Nephron progenitor cell (in vitro differentiated cells): ENCODE measurements at regions not wholly inside any gene's neighbourhood (a gene's known extent, or its start where the extent isn't known, plus 50 kb on each side); places are given as distances from the start of the nearest gene placed in this dataset.

Experiments used
- DNase-seq: peaks from one replicate; pipeline ENCODE4 v3.0.0; 2021
- H3K27ac Mint-ChIP-seq: 2 replicates; pipeline ENCODE4 v1.8.0; 2021; ENCODE audit warnings: mild to moderate bottlenecking, moderate library complexity, mixed read lengths
- H3K27me3 Mint-ChIP-seq: 2 replicates; pipeline ENCODE4 v1.8.0; 2021; ENCODE audit warnings: mild to moderate bottlenecking, low read depth, mixed read lengths; ENCODE audit not compliant: poor library complexity
- H3K36me3 Mint-ChIP-seq: 2 replicates; pipeline ENCODE4 v1.8.0; 2021; ENCODE audit warnings: low read depth, mixed read lengths
- H3K4me1 Mint-ChIP-seq: 2 replicates; pipeline ENCODE4 v1.8.0; 2021; ENCODE audit warnings: mixed read lengths
- H3K4me3 Mint-ChIP-seq: 2 replicates; pipeline ENCODE4 v1.8.0; 2021; ENCODE audit warnings: mild to moderate bottlenecking, moderate library complexity, mixed read lengths
- H3K9me3 Mint-ChIP-seq: 2 replicates; pipeline ENCODE4 v1.8.0; 2021; ENCODE audit warnings: mild to moderate bottlenecking, moderate library complexity, mixed read lengths
- TF ChIP-seq, protein P1 (sequence below): fragments of 200-600 bp; sonication (generic); IDR thresholded peaks from 2 replicates; pipeline ENCODE4 v1.5.0; 2021; ENCODE audit warnings: antibody characterized with exemption

DNA sequence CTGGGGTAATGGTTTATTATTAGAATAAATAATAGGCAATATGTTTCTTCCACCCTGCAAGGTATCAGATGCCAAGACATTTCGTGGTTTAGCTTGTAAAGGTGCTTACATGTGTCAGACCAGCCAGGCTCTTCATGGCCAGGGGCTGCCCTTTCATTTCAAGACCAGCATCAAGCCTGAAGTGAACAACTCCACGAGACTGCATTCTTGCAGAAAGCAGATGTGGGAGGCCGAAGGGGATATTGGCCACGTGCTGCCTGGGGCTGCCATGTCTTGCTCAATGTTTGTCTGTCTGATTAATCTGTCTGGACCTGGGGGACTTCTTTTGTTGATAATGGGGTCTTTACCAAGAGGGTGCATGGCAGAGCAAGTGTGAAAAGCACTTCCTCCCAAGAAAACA lies 294.2 kb upstream of the RBFOX1 start:
- H3K27ac Mint-ChIP-seq: no peak overlapping the region
- no peak for DNase-seq
- H3K9me3 Mint-ChIP-seq: no peaks in the 10 kb centered on the region
- TF ChIP-seq, protein P1, sequence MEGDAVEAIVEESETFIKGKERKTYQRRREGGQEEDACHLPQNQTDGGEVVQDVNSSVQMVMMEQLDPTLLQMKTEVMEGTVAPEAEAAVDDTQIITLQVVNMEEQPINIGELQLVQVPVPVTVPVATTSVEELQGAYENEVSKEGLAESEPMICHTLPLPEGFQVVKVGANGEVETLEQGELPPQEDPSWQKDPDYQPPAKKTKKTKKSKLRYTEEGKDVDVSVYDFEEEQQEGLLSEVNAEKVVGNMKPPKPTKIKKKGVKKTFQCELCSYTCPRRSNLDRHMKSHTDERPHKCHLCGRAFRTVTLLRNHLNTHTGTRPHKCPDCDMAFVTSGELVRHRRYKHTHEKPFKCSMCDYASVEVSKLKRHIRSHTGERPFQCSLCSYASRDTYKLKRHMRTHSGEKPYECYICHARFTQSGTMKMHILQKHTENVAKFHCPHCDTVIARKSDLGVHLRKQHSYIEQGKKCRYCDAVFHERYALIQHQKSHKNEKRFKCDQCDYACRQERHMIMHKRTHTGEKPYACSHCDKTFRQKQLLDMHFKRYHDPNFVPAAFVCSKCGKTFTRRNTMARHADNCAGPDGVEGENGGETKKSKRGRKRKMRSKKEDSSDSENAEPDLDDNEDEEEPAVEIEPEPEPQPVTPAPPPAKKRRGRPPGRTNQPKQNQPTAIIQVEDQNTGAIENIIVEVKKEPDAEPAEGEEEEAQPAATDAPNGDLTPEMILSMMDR: no peak
- peaks cover 20% of the 10 kb centered on the region for H3K4me1 Mint-ChIP-seq
- no peaks in the 10 kb centered on the region for H3K36me3 Mint-ChIP-seq
- H3K4me3 Mint-ChIP-seq: no peak overlapping the region
- H3K27me3 Mint-ChIP-seq: peaks cover 4% of the 10 kb centered on the region

DNA sequence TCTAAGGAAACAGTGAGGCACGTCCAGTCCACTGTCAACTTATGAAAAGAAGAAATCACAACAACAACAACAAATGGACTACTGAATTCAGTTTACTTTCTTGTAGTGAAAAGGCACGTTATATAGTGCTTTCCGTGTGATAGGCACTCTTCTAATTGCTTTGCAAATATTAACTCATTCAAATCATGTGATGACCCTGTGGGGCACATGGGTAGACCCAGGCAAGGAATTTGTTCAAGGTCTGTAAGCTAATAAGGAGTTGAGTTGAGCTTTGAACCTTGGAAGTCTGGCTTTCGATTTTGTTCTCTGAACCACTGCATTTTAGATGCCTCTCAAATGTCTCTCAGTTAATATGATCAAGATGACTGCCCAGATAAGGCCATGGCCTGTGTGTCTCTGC lies 295.1 kb upstream of the RBFOX1 start:
- peaks cover 4% of the 10 kb centered on the region for H3K27me3 Mint-ChIP-seq
- peaks cover 13% of the 10 kb centered on the region for H3K4me1 Mint-ChIP-seq
- TF ChIP-seq, protein P1: no peak
- no peak overlapping the region for H3K4me3 Mint-ChIP-seq
- H3K27ac Mint-ChIP-seq: no peak overlapping the region
- no peaks in the 10 kb centered on the region for H3K36me3 Mint-ChIP-seq
- no peak for DNase-seq
- no peaks in the 10 kb centered on the region for H3K9me3 Mint-ChIP-seq

DNA sequence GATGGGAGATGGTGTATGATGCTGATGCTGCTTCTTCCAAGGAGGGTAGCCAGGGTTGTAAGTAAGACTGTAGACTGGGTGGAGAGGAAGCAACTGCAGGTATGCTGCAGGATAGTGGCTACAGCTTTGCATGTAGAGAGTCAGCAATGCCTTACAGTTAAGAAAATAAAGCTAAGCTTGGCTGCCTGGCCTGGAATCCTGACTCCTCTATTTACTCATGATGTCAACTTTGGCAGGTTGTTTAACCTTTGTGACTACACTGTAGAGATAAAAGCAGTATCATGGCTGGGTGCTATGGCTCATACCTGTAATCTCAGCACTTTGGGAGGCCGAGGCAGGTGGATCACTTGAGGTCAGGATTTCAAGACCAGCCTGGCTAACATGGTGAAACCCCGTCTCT lies 301.6 kb upstream of the RBFOX1 start:
- no peak for DNase-seq
- TF ChIP-seq, protein P1: no peak
- Mint-ChIP-seq H3K27ac (no peak overlapping the region), H3K9me3 (peaks cover 3% of the 10 kb centered on the region), H3K4me3 (no peak overlapping the region), H3K4me1 (peaks cover 5% of the 10 kb centered on the region), H3K36me3 (no peaks in the 10 kb centered on the region), H3K27me3 (peaks cover 7% of the 10 kb centered on the region)

DNA sequence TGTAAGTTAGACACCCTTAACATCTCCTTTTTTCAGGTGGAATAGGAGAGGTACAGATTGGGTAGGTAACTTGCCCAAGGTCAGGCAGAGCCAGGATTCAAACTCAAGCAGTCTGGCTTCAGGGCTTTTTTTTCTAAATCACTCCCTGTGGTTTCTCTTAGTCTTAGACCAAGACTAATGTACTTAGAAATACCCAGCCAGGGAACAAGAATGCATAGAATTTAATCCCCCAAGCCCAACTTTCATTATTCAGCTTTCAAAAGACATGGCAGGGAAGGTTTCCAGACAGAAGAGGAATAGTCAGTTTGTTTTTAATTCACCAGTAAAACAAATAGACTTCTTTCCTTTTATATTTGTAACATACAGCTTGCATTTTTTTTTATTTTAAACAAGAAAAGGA lies 305.2 kb upstream of the RBFOX1 start:
- peaks cover 5% of the 10 kb centered on the region for H3K4me1 Mint-ChIP-seq
- H3K4me3 Mint-ChIP-seq: no peak overlapping the region
- no peak overlapping the region for H3K27ac Mint-ChIP-seq
- TF ChIP-seq, protein P1: no peak
- H3K27me3 Mint-ChIP-seq: peaks cover 3% of the 10 kb centered on the region
- H3K36me3 Mint-ChIP-seq: no peaks in the 10 kb centered on the region
- peaks cover 3% of the 10 kb centered on the region for H3K9me3 Mint-ChIP-seq
- no peak for DNase-seq

DNA sequence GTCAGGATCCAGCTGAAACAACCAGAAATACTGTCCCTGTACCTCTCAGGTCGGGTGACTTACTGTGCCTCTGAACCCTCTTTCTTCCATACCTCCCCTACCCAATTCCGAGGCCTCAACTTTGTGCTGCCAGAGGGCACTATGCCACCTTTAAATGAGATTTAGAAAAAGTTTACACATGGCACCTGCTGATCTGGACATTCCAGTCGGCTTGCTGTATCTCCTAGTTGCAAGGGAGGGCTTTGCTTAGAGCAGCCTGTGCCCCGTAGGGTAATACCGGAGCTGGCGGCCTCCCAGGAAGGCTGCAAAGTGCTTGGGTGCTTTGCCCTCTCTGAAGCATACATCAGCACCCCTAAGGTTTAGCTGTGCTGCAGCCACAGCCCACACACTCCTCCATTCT lies 306.0 kb upstream of the RBFOX1 start:
- Mint-ChIP-seq H3K4me1 (peaks cover 5% of the 10 kb centered on the region), H3K27ac (no peak overlapping the region), H3K9me3 (peaks cover 3% of the 10 kb centered on the region), H3K4me3 (no peak overlapping the region), H3K36me3 (no peaks in the 10 kb centered on the region), H3K27me3 (peaks cover 3% of the 10 kb centered on the region)
- TF ChIP-seq, protein P1: no peak
- DNase-seq: no peak

DNA sequence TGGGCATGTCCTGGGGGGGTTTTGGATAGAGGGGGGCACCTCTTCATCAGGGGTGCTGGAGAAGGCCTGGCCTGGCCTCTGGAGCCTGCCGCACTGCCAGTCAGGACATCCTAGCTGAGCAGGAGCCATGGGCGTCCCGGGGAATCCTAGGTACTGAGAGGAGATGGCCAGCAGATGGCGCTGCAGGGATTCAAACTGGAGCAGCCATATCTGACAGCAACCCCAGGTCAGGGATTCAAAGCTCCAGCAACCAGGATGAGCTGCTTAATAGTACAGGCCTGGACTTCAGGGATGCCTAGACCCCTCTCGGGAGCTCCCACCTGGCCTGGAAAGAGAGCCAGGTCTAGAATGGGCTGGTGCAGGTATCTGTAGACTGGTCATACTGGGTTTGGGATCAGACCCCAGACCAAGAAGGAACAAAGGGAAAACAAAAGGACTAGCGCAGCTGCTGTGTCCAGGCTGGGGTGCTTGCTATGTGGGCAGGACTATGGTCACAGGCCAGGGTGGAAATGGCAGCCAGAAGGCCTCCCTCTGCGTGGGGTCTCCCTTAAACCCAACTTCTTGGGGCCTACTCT lies 306.9 kb upstream of the RBFOX1 start:
- peaks cover 3% of the 10 kb centered on the region for H3K9me3 Mint-ChIP-seq
- H3K4me3 Mint-ChIP-seq: no peak overlapping the region
- no peaks in the 10 kb centered on the region for H3K36me3 Mint-ChIP-seq
- DNase-seq: peak; percentile 93
- H3K27me3 Mint-ChIP-seq: peaks cover 5% of the 10 kb centered on the region
- H3K4me1 Mint-ChIP-seq: peaks cover 5% of the 10 kb centered on the region
- no peak overlapping the region for H3K27ac Mint-ChIP-seq
- TF ChIP-seq, protein P1: peak; percentile 78
